ENCODE measurements at regions not wholly inside any gene's neighbourhood (a gene's known extent, or its start where the extent isn't known, plus 50 kb on each side); places are given as distances from the start of the nearest gene placed in this dataset.
"Not testable (repeated sequence)": the region's sequence is repeated elsewhere in the genome, so short reads cannot be mapped to it uniquely, and the experiment has no call there.

GRCh38 chr2:167814482-167814880 lies 432.9 kb downstream of the STK39 start:
- TF ChIP-seq RAD21 (IDR thresholded peaks at IDR 0.05 in 1 of 2, conservative IDR thresholded peaks at IDR 0.05 in 1 of 2; ENCODE audit: low read depth in 2 of 2, low read length in 2 of 2); TAF1 (IDR thresholded peaks at IDR 0.05; ENCODE audit: low read depth, low read length); CTCF (IDR thresholded peaks at IDR 0.05; ENCODE audit: control extremely low read depth in 1 of 3, insufficient read depth in 1 of 3, low read depth in 1 of 3, low read length in 3 of 3); EP300 (IDR thresholded peaks at IDR 0.05; ENCODE audit: borderline replicate concordance in 1 of 2, low read depth in 2 of 2, low read length in 2 of 2): not testable (repeated sequence)
- TF ChIP-seq, protein P1, sequence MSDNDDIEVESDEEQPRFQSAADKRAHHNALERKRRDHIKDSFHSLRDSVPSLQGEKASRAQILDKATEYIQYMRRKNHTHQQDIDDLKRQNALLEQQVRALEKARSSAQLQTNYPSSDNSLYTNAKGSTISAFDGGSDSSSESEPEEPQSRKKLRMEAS (IDR thresholded peaks at IDR 0.05) = not testable (repeated sequence)
